ENCODE measurements at regions not wholly inside any gene's neighbourhood (a gene's known extent, or its start where the extent isn't known, plus 50 kb on each side); places are given as distances from the start of the nearest gene placed in this dataset.
"Not testable (repeated sequence)": the region's sequence is repeated elsewhere in the genome, so short reads cannot be mapped to it uniquely, and the experiment has no call there.

GRCh38 chr6:93021235-93021915 is 398.0 kb downstream of the EPHA7 start:
- H3K4me3 ChIP-seq (ENCODE audit: low read depth in 1 of 2, low read length in 2 of 2), result no peak overlapping the region
- H3K9me3 ChIP-seq (ENCODE audit: control insufficient read depth in 1 of 2, low read length in 2 of 2), result no peaks in the 10 kb centered on the region
- no peaks in the 10 kb centered on the region for H3K27me3 ChIP-seq (ENCODE audit: low read depth, low read length)

GRCh38 chr6:93017626-93018025 is 401.7 kb downstream of the EPHA7 start:
- H3K27ac ChIP-seq (ENCODE audit: low read length), result no peak overlapping the region
- no peaks in the 10 kb centered on the region for H3K36me3 ChIP-seq (ENCODE audit: control insufficient read depth in 1 of 2, insufficient read depth in 2 of 2, low read length in 2 of 2)
- no peaks in the 10 kb centered on the region for H3K9me3 ChIP-seq (ENCODE audit: control insufficient read depth in 1 of 2, low read length in 2 of 2)
- H3K4me3 ChIP-seq (ENCODE audit: low read depth in 1 of 2, low read length in 2 of 2), result no peak overlapping the region
- H3K27me3 ChIP-seq (ENCODE audit: low read depth, low read length), result no peaks in the 10 kb centered on the region
- no peaks in the 10 kb centered on the region for H3K4me1 ChIP-seq (ENCODE audit: control insufficient read depth in 1 of 2, insufficient read depth in 2 of 2, low read length in 2 of 2)

More at GRCh38 chr6:93021235-93021915, 398.0 kb downstream of the EPHA7 start:
- Histone ChIP-seq H3K27ac (ENCODE audit: low read length) (no peak overlapping the region), H3K4me1 (ENCODE audit: control insufficient read depth in 1 of 2, insufficient read depth in 2 of 2, low read length in 2 of 2) (no peaks in the 10 kb centered on the region), H3K36me3 (ENCODE audit: control insufficient read depth in 1 of 2, insufficient read depth in 2 of 2, low read length in 2 of 2) (no peaks in the 10 kb centered on the region)

- H3K27ac ChIP-seq (ENCODE audit: low read length), result no peak overlapping the region
- no peaks in the 10 kb centered on the region for H3K36me3 ChIP-seq (ENCODE audit: control insufficient read depth in 1 of 2, insufficient read depth in 2 of 2, low read length in 2 of 2)
- H3K4me1 ChIP-seq (ENCODE audit: control insufficient read depth in 1 of 2, insufficient read depth in 2 of 2, low read length in 2 of 2), result no peaks in the 10 kb centered on the region
- H3K9me3 ChIP-seq (ENCODE audit: control insufficient read depth in 1 of 2, low read length in 2 of 2), result no peaks in the 10 kb centered on the region
- H3K4me3 ChIP-seq (ENCODE audit: low read depth in 1 of 2, low read length in 2 of 2), result no peak overlapping the region
- H3K27me3 ChIP-seq (ENCODE audit: low read depth, low read length), result no peaks in the 10 kb centered on the region
These were observed 402.1 kb downstream of the EPHA7 start for GRCh38 chr6:93017213-93017612.

- H3K4me1 ChIP-seq (ENCODE audit: control insufficient read depth in 1 of 2, insufficient read depth in 2 of 2, low read length in 2 of 2), result no peaks in the 10 kb centered on the region
- no peaks in the 10 kb centered on the region for H3K36me3 ChIP-seq (ENCODE audit: control insufficient read depth in 1 of 2, insufficient read depth in 2 of 2, low read length in 2 of 2)
- peaks cover 0 to 2% of the 10 kb centered on the region in 2 donors for H3K9me3 ChIP-seq (ENCODE audit: control insufficient read depth in 1 of 2, low read length in 2 of 2)
- no peaks in the 10 kb centered on the region for H3K27me3 ChIP-seq (ENCODE audit: low read depth, low read length)
- no peak overlapping the region for H3K27ac ChIP-seq (ENCODE audit: low read length)
- H3K4me3 ChIP-seq (ENCODE audit: low read depth in 1 of 2, low read length in 2 of 2), result no peak overlapping the region
These were observed 406.3 kb downstream of the EPHA7 start for GRCh38 chr6:93013054-93013453.

GRCh38 chr6:93008375-93008774 is 411.0 kb downstream of the EPHA7 start:
- Histone ChIP-seq H3K4me3 (ENCODE audit: low read depth in 1 of 2, low read length in 2 of 2) (no peak overlapping the region), H3K36me3 (ENCODE audit: control insufficient read depth in 1 of 2, insufficient read depth in 2 of 2, low read length in 2 of 2) (no peaks in the 10 kb centered on the region), H3K9me3 (ENCODE audit: control insufficient read depth in 1 of 2, low read length in 2 of 2) (peaks cover 0 to 2% of the 10 kb centered on the region in 2 donors), H3K4me1 (ENCODE audit: control insufficient read depth in 1 of 2, insufficient read depth in 2 of 2, low read length in 2 of 2) (no peaks in the 10 kb centered on the region), H3K27ac (ENCODE audit: low read length) (no peak overlapping the region), H3K27me3 (ENCODE audit: low read depth, low read length) (no peaks in the 10 kb centered on the region)

GRCh38 chr6:92989656-92990055 is 429.7 kb downstream of the EPHA7 start:
- Histone ChIP-seq H3K27ac (ENCODE audit: low read length) (no peak overlapping the region), H3K36me3 (ENCODE audit: control insufficient read depth in 1 of 2, insufficient read depth in 2 of 2, low read length in 2 of 2) (no peaks in the 10 kb centered on the region)

GRCh38 chr6:92979281-92979680 is 440.1 kb downstream of the EPHA7 start:
- H3K27ac ChIP-seq (ENCODE audit: low read length), result no peak overlapping the region
- no peaks in the 10 kb centered on the region for H3K36me3 ChIP-seq (ENCODE audit: control insufficient read depth in 1 of 2, insufficient read depth in 2 of 2, low read length in 2 of 2)
- H3K9me3 ChIP-seq (ENCODE audit: control insufficient read depth in 1 of 2, low read length in 2 of 2), result no peaks in the 10 kb centered on the region
- no peak overlapping the region for H3K4me3 ChIP-seq (ENCODE audit: low read depth in 1 of 2, low read length in 2 of 2)
- H3K4me1 ChIP-seq (ENCODE audit: control insufficient read depth in 1 of 2, insufficient read depth in 2 of 2, low read length in 2 of 2), result no peaks in the 10 kb centered on the region
- no peaks in the 10 kb centered on the region for H3K27me3 ChIP-seq (ENCODE audit: low read depth, low read length)

More at GRCh38 chr6:92989656-92990055, 429.7 kb downstream of the EPHA7 start:
- no peaks in the 10 kb centered on the region for H3K27me3 ChIP-seq (ENCODE audit: low read depth, low read length)
- H3K4me1 ChIP-seq (ENCODE audit: control insufficient read depth in 1 of 2, insufficient read depth in 2 of 2, low read length in 2 of 2), result no peaks in the 10 kb centered on the region
- no peaks in the 10 kb centered on the region for H3K9me3 ChIP-seq (ENCODE audit: control insufficient read depth in 1 of 2, low read length in 2 of 2)
- H3K4me3 ChIP-seq (ENCODE audit: low read depth in 1 of 2, low read length in 2 of 2), result no peak overlapping the region

- H3K4me3 ChIP-seq (ENCODE audit: low read depth in 1 of 2, low read length in 2 of 2), result no peak overlapping the region
- H3K27me3 ChIP-seq (ENCODE audit: low read depth, low read length), result no peaks in the 10 kb centered on the region
- no peaks in the 10 kb centered on the region for H3K4me1 ChIP-seq (ENCODE audit: control insufficient read depth in 1 of 2, insufficient read depth in 2 of 2, low read length in 2 of 2)
- H3K27ac ChIP-seq (ENCODE audit: low read length), result no peak overlapping the region
- no peaks in the 10 kb centered on the region for H3K36me3 ChIP-seq (ENCODE audit: control insufficient read depth in 1 of 2, insufficient read depth in 2 of 2, low read length in 2 of 2)
- no peaks in the 10 kb centered on the region for H3K9me3 ChIP-seq (ENCODE audit: control insufficient read depth in 1 of 2, low read length in 2 of 2)
These were observed 442.3 kb downstream of the EPHA7 start for GRCh38 chr6:92977018-92977417.

GRCh38 chr6:92967362-92967761 is 452.0 kb downstream of the EPHA7 start:
- Histone ChIP-seq H3K9me3 (ENCODE audit: control insufficient read depth in 1 of 2, low read length in 2 of 2) (no peaks in the 10 kb centered on the region), H3K4me1 (ENCODE audit: control insufficient read depth in 1 of 2, insufficient read depth in 2 of 2, low read length in 2 of 2) (no peaks in the 10 kb centered on the region), H3K4me3 (ENCODE audit: low read depth in 1 of 2, low read length in 2 of 2) (no peak overlapping the region), H3K27ac (ENCODE audit: low read length) (no peak overlapping the region), H3K27me3 (ENCODE audit: low read depth, low read length) (no peaks in the 10 kb centered on the region), H3K36me3 (ENCODE audit: control insufficient read depth in 1 of 2, insufficient read depth in 2 of 2, low read length in 2 of 2) (no peaks in the 10 kb centered on the region)

GRCh38 chr6:92962846-92963245 is 456.5 kb downstream of the EPHA7 start:
- Histone ChIP-seq H3K27ac (ENCODE audit: low read length) (no peak overlapping the region), H3K4me3 (ENCODE audit: low read depth in 1 of 2, low read length in 2 of 2) (no peak overlapping the region), H3K36me3 (ENCODE audit: control insufficient read depth in 1 of 2, insufficient read depth in 2 of 2, low read length in 2 of 2) (no peaks in the 10 kb centered on the region), H3K27me3 (ENCODE audit: low read depth, low read length) (no peaks in the 10 kb centered on the region), H3K9me3 (ENCODE audit: control insufficient read depth in 1 of 2, low read length in 2 of 2) (peaks cover 0 to 3% of the 10 kb centered on the region in 2 donors), H3K4me1 (ENCODE audit: control insufficient read depth in 1 of 2, insufficient read depth in 2 of 2, low read length in 2 of 2) (no peaks in the 10 kb centered on the region)

GRCh38 chr6:92952111-92952510 is 467.2 kb downstream of the EPHA7 start:
- not testable (repeated sequence) for H3K4me3 ChIP-seq (ENCODE audit: low read depth in 1 of 2, low read length in 2 of 2); H3K27ac ChIP-seq (ENCODE audit: low read length); H3K4me1 ChIP-seq (ENCODE audit: control insufficient read depth in 1 of 2, insufficient read depth in 2 of 2, low read length in 2 of 2); H3K9me3 ChIP-seq (ENCODE audit: control insufficient read depth in 1 of 2, low read length in 2 of 2); H3K36me3 ChIP-seq (ENCODE audit: control insufficient read depth in 1 of 2, insufficient read depth in 2 of 2, low read length in 2 of 2); H3K27me3 ChIP-seq (ENCODE audit: low read depth, low read length)

- no peaks in the 10 kb centered on the region for H3K9me3 ChIP-seq (ENCODE audit: control insufficient read depth in 1 of 2, low read length in 2 of 2)
- no peaks in the 10 kb centered on the region for H3K4me1 ChIP-seq (ENCODE audit: control insufficient read depth in 1 of 2, insufficient read depth in 2 of 2, low read length in 2 of 2)
- H3K4me3 ChIP-seq (ENCODE audit: low read depth in 1 of 2, low read length in 2 of 2), result no peak overlapping the region
- no peaks in the 10 kb centered on the region for H3K36me3 ChIP-seq (ENCODE audit: control insufficient read depth in 1 of 2, insufficient read depth in 2 of 2, low read length in 2 of 2)
- H3K27me3 ChIP-seq (ENCODE audit: low read depth, low read length), result no peaks in the 10 kb centered on the region
- no peak overlapping the region for H3K27ac ChIP-seq (ENCODE audit: low read length)
These were observed 473.6 kb downstream of the EPHA7 start for GRCh38 chr6:92945799-92946198.

Measured in muscle layer of duodenum (tissue), 2 donors.